Putamen (tissue), 1 donor: ENCODE measurements at regions not wholly inside any gene's neighbourhood (a gene's known extent, or its start where the extent isn't known, plus 50 kb on each side); places are given as distances from the start of the nearest gene placed in this dataset.

Source experiments
- DNase-seq: peaks from one replicate; pipeline ENCODE4 v3.0.0-alpha.2; 2016; ENCODE audit warnings: low spot score

- DNase-seq = no peak
These were observed 1471.7 kb upstream of the PRR20A start for GRCh38 chr13:55669051-55669450.

DNA sequence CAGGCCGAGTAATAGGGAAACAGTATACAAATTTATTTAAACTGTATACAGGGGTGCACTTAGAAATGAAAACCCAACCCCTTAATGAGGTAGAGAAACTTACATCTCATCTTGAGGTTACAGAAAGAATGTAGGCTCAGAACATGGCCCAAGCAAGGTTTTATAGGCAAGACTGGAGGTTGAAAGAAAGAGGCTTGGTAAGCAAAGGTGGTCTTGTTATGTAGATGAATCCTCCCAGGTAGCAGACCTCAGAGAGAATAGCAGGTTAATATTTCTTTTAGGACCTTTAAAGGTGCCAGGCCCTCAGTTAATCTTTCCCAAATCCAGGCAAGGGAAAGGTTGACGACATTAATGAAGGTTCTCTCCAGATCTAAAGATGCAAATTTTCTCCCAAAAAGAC lies 1466.8 kb upstream of the PRR20A start:
- no peak for DNase-seq

DNA sequence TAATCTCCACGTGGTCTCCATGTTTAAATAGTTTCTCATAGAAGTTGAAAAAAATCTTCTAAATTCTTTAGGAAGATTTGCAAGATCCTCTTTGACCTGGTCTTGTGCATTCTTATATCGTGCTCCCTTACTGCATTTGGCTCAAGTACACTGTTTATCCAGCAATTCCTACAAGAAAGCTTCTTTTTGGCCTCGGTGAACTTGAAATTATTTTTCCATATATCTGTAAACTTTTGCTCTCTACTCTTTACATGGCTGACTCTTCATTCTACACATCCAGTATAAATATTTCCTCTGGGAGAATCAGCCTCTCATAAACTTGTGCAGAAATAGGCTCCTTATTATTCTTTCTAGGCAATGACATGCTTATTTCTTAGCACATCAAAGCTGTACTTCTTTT lies 1457.9 kb upstream of the PRR20A start:
- DNase-seq = no peak

DNA sequence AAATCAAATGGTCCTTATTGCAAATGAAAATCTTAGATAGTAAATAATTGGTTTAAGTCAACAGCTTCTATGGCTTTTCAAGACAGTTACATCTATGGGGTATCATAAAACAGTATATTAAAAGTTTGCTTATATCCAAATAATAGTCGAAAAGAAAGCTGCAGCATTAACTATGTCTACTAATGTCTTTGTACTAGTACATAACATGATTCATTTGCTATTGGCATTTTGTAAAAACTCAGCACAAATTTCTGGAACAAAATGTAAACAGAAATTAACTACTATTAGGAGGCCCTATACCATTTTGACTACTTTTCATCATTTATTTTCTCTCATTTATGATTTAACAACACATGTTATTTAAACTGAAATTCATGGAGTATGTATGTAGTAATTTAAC lies 1435.2 kb upstream of the PRR20A start:
- no peak for DNase-seq

- DNase-seq = no peak
These were observed 1434.7 kb upstream of the PRR20A start for GRCh38 chr13:55705971-55706370.

GRCh38 chr13:55714120-55714519 lies 1426.6 kb upstream of the PRR20A start:
- DNase-seq = no peak

GRCh38 chr13:55727683-55728082 lies 1413.0 kb upstream of the PRR20A start:
- no peak for DNase-seq

- DNase-seq = no peak
These were observed 1412.5 kb upstream of the PRR20A start for GRCh38 chr13:55728247-55728646.

DNA sequence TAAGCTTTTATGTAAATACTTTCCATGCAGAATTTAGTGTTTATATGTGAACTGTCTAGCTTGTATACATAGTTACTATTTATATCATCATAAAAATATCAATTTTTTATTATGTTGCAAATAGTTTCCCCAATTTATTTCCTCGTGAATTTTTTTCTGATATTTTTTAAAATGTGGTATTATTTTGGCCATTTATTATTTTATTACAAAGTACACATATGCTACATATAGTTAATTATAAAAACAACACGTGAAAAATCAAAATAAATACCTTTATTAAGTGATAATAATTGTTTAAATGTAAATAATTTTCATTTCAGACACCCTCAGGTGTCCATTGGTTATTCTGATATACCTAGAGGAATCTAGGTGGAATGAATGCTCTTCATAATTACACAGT lies 1394.9 kb upstream of the PRR20A start:
- no peak for DNase-seq

- no peak for DNase-seq
These were observed 1378.7 kb upstream of the PRR20A start for GRCh38 chr13:55761986-55762385.

DNA sequence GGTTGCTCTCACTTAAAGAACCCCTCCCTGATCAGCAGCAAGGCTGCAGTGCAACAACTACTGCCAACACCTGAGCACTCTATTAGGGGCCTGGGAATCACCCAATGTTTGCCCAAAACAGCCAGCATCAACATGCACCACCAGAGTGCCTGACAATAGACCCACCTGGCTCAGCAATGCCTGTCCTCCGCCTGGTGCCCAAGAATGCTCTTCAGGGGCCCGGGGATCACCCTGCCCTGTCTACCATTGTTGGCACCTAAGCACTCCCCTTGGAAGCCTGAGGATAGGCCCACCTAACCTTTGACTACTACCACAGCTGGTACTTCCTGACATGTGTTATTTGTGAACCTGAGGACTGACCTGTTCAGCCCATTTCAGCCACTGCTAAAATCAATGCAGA lies 1363.1 kb upstream of the PRR20A start:
- no peak for DNase-seq

DNA sequence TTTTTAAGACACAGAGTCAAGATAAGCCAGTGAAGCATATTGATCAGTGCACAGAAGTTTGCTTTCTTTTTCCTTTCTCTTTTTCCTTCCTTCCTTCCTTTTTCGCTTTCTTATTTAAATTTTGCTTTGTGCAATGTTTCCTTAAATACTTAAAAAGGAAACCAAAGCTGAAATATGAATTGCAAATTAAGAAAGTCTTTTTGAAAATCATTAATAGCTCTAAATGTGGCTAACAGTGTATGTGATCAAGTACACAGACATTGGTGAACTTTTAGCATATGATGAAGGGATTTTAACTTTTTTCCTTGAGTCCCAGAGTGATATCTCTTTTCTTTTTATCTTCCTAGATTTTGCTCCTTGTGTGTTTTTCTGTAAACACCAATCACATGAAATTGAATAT lies 1356.9 kb upstream of the PRR20A start:
- no peak for DNase-seq

DNA sequence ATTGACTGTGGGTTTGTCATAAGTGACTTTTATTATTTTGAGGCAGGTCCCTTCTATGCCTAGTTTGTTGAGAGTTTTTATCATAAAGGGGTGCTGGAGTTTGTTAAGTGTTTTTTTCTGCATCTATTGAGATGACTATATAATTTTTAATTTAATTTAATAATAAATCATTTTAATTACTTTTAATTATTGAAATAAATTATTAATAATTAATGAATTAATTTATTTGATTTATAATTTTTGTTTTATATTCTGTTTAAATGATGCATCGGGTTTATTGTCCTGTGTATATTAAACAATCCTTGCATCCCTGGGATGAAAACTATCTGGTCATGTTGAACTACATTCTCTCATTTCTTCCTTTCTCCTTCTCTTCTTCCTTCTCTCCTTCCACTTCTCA lies 1352.2 kb upstream of the PRR20A start:
- DNase-seq = no peak

DNA sequence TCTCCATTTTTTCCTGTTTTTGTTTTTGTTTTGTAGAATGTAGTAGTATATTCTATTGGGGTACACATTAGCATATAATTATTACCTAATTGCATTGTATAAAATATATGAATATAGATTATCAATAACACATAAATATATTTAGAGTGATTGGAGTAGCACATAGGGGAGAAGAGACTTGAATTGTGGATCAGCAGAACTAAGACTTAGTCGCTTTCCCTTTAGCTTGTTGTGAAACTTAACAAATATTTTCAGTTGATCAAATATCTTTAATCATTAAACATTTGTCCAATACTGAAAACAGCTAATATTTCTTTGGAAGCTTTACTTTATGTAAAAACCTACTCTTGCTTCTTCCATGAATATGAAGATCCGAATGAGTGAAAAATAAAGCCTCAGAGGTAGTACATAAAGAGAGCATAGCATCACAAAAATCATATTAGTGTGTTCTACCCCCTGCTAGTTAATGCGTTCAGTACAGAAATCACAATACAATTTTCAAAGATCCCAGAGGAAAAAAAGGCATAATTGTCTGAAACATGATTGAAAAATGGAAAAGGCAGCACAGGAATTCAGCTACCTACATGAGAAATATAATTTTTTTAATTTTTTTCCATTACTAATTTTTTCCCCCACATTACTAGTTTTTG lies 1348.0 kb upstream of the PRR20A start:
- DNase-seq = no peak

DNA sequence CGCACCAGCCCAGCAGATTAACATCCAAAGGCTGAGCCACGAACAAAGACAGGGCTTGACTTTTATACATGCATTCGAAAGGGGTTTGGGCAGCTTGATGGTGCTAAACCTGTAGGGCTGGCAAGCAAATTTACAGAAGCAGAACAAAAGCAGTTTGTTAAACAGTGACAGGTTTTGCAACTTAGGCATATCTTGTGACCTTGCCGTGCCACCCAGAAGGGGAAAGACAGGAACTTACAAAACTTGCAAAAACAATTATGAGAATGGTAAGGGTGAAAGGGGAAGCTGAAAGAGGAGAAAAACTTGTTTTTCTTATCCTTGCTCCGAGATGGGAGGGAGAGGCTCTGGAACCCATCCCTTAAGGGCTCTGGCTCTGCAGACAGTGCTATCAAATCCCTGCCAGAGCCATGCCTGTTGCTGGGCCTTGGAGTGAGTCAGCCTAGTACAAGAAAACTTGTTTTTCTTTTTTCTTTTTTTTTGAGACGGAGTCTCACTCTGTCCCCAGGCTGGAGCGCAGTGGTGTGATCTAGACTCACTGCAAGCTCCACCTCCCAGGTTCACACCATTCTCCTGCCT lies 1325.2 kb upstream of the PRR20A start:
- DNase-seq = no peak

DNA sequence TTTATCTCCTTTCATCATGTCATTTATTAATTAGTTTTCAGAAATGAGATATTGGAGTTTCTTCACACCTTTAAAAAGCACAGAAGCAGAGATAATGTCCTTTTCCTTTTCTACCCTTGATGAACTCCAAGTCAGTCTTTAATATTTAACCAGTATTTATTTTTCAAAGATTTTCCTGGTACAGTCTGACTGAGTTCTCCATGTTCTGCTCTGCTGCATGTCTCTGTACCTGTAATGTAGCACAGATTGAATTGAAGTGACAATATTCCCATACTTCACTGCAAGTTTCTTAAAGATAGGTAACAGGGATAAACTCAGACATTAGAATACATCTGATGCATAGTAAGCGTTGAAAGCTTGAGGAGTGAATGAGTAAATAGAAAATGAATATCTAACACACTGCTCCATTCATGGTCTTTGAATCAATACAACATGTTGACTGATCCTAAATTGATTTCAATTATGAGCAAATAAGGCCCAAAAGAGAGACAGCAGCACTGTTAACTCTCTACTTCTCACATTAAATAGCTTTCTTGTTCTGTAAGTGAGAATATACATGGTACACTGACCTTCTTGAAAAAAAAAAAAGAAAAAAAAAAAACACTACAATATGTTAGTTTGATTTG lies 1323.6 kb upstream of the PRR20A start:
- no peak for DNase-seq

DNA sequence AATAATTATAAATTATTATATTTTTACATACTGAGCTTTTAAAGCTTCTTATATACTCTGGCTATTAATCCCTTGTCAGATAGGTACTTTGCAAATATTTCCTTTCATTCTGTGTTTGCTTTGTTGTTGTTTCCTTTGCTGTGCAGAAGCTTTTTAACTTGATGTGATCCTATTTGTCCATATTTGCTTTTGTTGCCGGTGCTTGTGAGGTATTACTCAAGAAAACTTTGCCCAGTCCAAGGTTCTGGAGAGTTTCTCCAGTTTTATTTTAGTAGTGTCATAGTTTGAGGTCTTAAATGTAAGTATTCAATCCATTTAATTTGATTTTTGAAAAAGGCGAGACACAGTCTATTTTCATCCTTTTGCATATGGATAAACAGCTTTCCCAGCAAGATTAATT lies 1319.9 kb upstream of the PRR20A start:
- no peak for DNase-seq

DNA sequence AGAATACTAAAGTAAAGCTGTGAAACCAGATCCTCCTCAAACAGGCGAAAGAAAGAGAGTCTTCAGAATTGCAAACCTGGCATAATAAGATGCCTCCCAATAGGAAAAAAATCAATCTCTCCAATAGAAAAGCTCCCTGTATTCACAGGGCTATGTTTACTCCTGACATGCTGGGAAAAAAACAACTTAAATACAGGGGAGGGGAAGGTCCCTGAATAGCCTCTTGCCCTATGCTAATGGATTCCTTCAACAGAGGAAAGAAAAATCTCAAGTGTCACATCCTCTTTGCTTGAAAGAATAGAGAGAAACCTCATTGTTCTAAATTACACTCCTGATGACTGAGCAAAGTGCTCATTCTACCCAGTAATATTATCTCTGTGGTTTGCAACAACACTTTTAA lies 1271.1 kb upstream of the PRR20A start:
- DNase-seq = no peak

DNA sequence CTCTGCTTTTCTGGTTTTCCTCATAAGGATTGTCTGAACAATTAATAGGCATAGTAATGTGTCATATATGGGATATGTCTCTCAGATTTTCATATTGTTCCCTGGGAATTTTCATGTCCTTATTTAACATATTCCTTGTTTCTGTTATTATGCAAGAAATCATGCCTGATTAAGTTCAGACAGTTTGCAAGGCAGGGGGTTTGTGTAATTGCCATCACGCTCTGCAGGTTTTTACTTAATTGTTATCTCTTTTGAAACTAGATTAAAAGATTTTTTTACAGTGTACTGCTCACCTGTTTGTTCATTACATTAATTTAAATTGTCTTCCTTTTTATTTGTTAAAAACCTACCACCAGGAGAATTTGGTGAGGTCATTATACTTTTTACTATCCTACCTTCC lies 1253.2 kb upstream of the PRR20A start:
- no peak for DNase-seq

DNA sequence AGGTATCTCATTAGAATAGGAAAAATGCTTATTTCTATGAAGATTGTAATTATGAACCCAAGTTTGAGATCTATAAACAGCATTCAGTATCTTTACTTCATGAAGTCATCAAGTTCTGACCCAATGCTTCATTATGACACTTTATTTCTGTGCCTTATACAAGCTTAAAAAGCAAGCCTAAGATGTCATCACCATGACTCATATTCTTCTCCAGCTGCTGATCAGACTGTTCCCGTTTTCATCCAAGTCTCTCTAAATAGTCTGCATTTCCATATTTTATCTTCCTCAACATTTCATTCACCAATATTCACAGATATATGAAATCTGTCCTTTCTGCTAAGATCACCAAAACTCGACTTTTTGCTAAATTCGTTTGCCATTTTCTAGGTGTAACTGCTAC lies 1247.2 kb upstream of the PRR20A start:
- DNase-seq = no peak

DNA sequence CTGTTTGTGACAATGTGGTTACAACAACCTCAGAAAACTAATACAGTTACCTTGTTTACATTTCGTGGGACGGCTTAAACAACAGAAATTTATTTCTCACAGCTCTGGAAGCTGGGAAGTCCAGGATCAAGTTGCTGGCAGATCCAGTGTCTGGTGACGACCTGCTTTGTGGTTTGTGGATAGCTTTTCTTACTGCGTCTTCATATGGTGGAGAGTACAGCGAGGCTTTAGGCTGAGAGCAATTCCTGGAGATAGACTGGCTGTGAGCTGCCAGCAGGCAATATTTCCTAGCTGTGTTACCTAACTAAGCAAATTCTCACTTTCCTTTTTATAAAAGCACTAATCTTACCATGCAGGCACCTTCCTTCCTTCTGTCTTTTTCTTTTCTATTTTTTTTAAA lies 1203.5 kb upstream of the PRR20A start:
- no peak for DNase-seq

GRCh38 chr13:55948175-55948574 lies 1192.5 kb upstream of the PRR20A start:
- no peak for DNase-seq

DNA sequence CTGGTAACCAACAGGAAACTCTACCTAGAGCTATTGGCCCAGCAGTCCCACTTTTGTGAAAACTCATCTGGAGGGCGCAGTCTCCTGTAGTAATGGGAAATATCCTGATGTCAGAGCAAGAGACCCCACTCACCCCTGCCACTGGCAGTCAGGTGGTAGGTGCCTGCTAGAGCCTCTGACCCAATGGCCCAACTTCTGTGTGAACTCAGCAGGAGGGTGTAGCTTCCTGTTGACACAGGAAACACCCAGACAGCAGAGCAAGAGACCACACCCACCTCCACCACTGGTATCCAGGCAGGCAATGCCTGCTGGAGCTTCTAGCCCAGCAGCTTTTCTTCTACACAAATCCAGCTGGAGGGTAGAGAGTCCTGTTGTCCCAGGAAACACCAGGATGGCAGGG lies 1176.8 kb upstream of the PRR20A start:
- DNase-seq = no peak

GRCh38 chr13:55967055-55967454 lies 1173.7 kb upstream of the PRR20A start:
- no peak for DNase-seq
